ENCODE measurements at regions not wholly inside any gene's neighbourhood (a gene's known extent, or its start where the extent isn't known, plus 50 kb on each side); places are given as distances from the start of the nearest gene placed in this dataset.

DNA sequence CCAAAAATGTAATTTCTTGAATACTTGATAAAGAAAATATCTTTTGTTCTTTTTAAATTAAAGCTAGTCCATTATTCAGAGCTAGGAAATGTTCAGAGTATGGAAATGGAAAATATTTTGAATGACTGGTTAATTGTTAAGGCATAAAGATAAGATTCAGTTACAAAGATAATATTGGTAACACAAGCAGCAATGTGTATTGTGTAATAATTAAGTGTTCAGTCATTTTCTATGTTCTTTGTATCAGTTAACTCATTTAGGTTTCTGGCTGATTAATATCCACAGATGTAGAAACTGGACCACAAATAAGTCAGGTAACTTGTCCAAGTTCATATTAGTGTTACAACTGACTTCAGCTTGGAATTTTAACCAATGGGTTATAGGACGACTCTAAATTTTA is 442.2 kb upstream of the MANEA start:
- no peaks in the 10 kb centered on the region for H3K9me3 Mint-ChIP-seq
- Histone ChIP-seq H3K4ac (ENCODE audit: low read depth, low read length) (no peak overlapping the region), H3K14ac (ENCODE audit: insufficient read depth, low read length) (no peak overlapping the region), H3K18ac (ENCODE audit: insufficient read length, low read depth, low read length) (no peak overlapping the region), H3K4me1 (ENCODE audit: insufficient read depth, low read length) (no peaks in the 10 kb centered on the region; the same call in 1 of the 2 replicates), H3T11ph (ENCODE audit: low read length) (no peak overlapping the region), H2BK12ac (ENCODE audit: insufficient read length, low read depth, low read length) (no peak overlapping the region), H2AK5ac (ENCODE audit: insufficient read length, low read length) (no peak overlapping the region), H3K23ac (ENCODE audit: insufficient read length, low read depth, low read length) (no peak overlapping the region), H3K56ac (ENCODE audit: insufficient read length, low read depth, low read length) (no peak overlapping the region), H3K4me2 (ENCODE audit: insufficient read depth, insufficient read length, low read length) (no peak overlapping the region), H2BK15ac (ENCODE audit: low read depth, low read length) (no peak overlapping the region), H4K5ac (ENCODE audit: insufficient read length, low read depth, low read length) (no peak overlapping the region), H4K20me1 (ENCODE audit: control insufficient read depth, insufficient read depth, insufficient read length) (no peaks in the 10 kb centered on the region), H2AFZ (ENCODE audit: low read length) (no peak overlapping the region), H3K79me2 (ENCODE audit: insufficient read depth, low read length) (no peaks in the 10 kb centered on the region), H3K9ac (ENCODE audit: extremely low read depth, insufficient read length, low read length) (no peak overlapping the region), H2BK20ac (ENCODE audit: low read depth, low read length, poor library complexity, severe bottlenecking) (no peak overlapping the region), H4K8ac (replicated peaks; ENCODE audit: insufficient read length, low read depth, low read length) (no peak overlapping the region), H3K79me1 (ENCODE audit: insufficient read depth, low read depth, low read length, poor library complexity, severe bottlenecking) (no peaks in the 10 kb centered on the region), H3K23me2 (ENCODE audit: insufficient read length, low read depth, low read length, poor library complexity, severe bottlenecking) (no peaks in the 10 kb centered on the region), H3K27ac (ENCODE audit: insufficient read length, low read depth, low read length) (no peak overlapping the region), H2BK5ac (ENCODE audit: insufficient read length, low read length) (no peak overlapping the region), H2BK120ac (ENCODE audit: low read depth, low read length, poor library complexity, severe bottlenecking) (no peak overlapping the region), H3K27me3 (ENCODE audit: insufficient read depth, low read length) (no peaks in the 10 kb centered on the region), H4K91ac (ENCODE audit: insufficient read length, low read depth, low read length) (no peak overlapping the region), H3K9me3 (ENCODE audit: control insufficient read depth, low read depth, low read length) (no peaks in the 10 kb centered on the region)
- no peak overlapping the region for H3K27ac Mint-ChIP-seq
- H3K27me3 Mint-ChIP-seq (ENCODE audit: low read depth) = no peaks in the 10 kb centered on the region
- DNase-seq = no peak
- no peaks in the 10 kb centered on the region for H3K4me1 Mint-ChIP-seq
- no peak overlapping the region for H3K4me3 Mint-ChIP-seq
- no CpG with 5 or more reads among the region's 1 CpG for WGBS (ENCODE audit: extremely low coverage, insufficient read length, low lambda C conversion rate)
- H3K36me3 Mint-ChIP-seq (ENCODE audit: insufficient read depth in 1 of 3, low read depth in 3 of 3) = no peaks in the 10 kb centered on the region
- TF ChIP-seq, protein P1, sequence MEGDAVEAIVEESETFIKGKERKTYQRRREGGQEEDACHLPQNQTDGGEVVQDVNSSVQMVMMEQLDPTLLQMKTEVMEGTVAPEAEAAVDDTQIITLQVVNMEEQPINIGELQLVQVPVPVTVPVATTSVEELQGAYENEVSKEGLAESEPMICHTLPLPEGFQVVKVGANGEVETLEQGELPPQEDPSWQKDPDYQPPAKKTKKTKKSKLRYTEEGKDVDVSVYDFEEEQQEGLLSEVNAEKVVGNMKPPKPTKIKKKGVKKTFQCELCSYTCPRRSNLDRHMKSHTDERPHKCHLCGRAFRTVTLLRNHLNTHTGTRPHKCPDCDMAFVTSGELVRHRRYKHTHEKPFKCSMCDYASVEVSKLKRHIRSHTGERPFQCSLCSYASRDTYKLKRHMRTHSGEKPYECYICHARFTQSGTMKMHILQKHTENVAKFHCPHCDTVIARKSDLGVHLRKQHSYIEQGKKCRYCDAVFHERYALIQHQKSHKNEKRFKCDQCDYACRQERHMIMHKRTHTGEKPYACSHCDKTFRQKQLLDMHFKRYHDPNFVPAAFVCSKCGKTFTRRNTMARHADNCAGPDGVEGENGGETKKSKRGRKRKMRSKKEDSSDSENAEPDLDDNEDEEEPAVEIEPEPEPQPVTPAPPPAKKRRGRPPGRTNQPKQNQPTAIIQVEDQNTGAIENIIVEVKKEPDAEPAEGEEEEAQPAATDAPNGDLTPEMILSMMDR (conservative IDR thresholded peaks at IDR 0.05) = no peak

Data from H9 (cell line).